Spleen (tissue), 11 donors: ENCODE measurements at regions not wholly inside any gene's neighbourhood (a gene's known extent, or its start where the extent isn't known, plus 50 kb on each side); places are given as distances from the start of the nearest gene placed in this dataset.
A peak's percentile ranks its signal among the peaks of the same experiment; 100 is the strongest.

ENCODE experiments used
- DNase-seq: peaks from one replicate; pipeline ENCODE4 v3.0.0-alpha.2; 2020
- H3K27ac ChIP-seq, 8 donors: fragments of 200-600 bp; sonication (generic) in 7 of 8; 1 replicate in 4 of 8; 2 replicates in 4 of 8; pipeline versions ENCODE4 v1.5.0 to v1.8.0; 2016 to 2021; ENCODE audit warnings: inconsistent platforms in 4 of 8, mild to moderate bottlenecking in 4 of 8, moderate library complexity in 1 of 8
- H3K27me3 ChIP-seq, 7 donors: fragments of 200-600 bp; sonication (generic) in 6 of 7; replicated peaks in 1 of 7; 1 replicate in 4 of 7; 2 replicates in 3 of 7; pipeline versions ENCODE4 v1.5.0 to v1.8.0; 2016 to 2021; ENCODE audit warnings: inconsistent platforms in 3 of 7, mild to moderate bottlenecking in 1 of 7
- H3K36me3 ChIP-seq, 6 donors: fragments of 200-600 bp; sonication (generic) in 5 of 6; 1 replicate in 4 of 6; 2 replicates in 2 of 6; pipeline versions ENCODE4 v1.5.0 to v1.8.0; 2016 to 2021; ENCODE audit warnings: inconsistent platforms in 2 of 6
- H3K4me1 ChIP-seq, 6 donors: fragments of 200-600 bp; sonication (generic) in 5 of 6; 1 replicate in 3 of 6; 2 replicates in 3 of 6; pipeline versions ENCODE4 v1.5.0 to v1.8.0; 2016 to 2021; ENCODE audit warnings: inconsistent platforms in 3 of 6
- H3K4me3 ChIP-seq, 8 donors: fragments of 200-600 bp; sonication (generic) in 7 of 8; 1 replicate in 4 of 8; 2 replicates in 4 of 8; pipeline versions ENCODE4 v1.5.0 to v1.8.0; 2016 to 2021; ENCODE audit warnings: inconsistent platforms in 4 of 8, mild to moderate bottlenecking in 4 of 8, moderate library complexity in 2 of 8
- H3K9me3 ChIP-seq, 8 donors: fragments of 200-600 bp; sonication (generic) in 7 of 8; 1 replicate in 4 of 8; 2 replicates in 4 of 8; pipeline versions ENCODE4 v1.5.0 to v1.8.0; 2016 to 2021; ENCODE audit warnings: inconsistent platforms in 4 of 8
- POLR2A ChIP-seq, 3 donors: fragments of 450-650 bp; IDR thresholded peaks; one replicate each; pipeline ENCODE4 v1.5.1; 2017; ENCODE audit warnings: antibody characterized with exemption in 3 of 3, mild to moderate bottlenecking in 1 of 3
- POLR2AphosphoS5 ChIP-seq, 3 donors: sonication (generic); formaldehyde crosslinking; IDR thresholded peaks; one replicate each; pipeline ENCODE4 v1.5.1; 2017; ENCODE audit warnings: antibody characterized with exemption in 3 of 3
- WGBS, 5 donors: extraction: QIAGEN DNeasy Blood & Tissue Kit in 3 of 5; methylation state at CpG; one replicate each; pipeline versions ENCODE4 v1.1.5 to v1.1.7; 2013 to 2018; 5-methylcytosine and 5-hydroxymethylcytosine counted together
- intact Hi-C: fragments of 100-400 bp; cut with DNase I; formaldehyde crosslinking; loops from one replicate; pipeline ENCODE4 v1.15.0; 2023; ENCODE audit warnings: low total_unique reads
- TF ChIP-seq, protein P1 (sequence below), 11 experiments: fragments of 200-600 bp in 7 of 11; fragments of 450-650 bp in 4 of 11; sonication (generic) in 4 of 11; IDR thresholded peaks in 8 of 11; conservative IDR thresholded peaks in 3 of 11; 1 replicate in 7 of 11; 2 replicates in 4 of 11; pipeline versions ENCODE4 v1.4.0 to v1.8.0; 2016 to 2021; ENCODE audit warnings: antibody characterized with exemption in 11 of 11, inconsistent platforms in 4 of 11, mild to moderate bottlenecking in 1 of 11
- donor health status: healthy with polysubstance abuse.
- donor health status: DM: no; HTN: no; CAD: no; lungs with moderate emphysema.
- donor health status: DM: no; HTN: no; CAD: no.
- donor health status: Bipolar disorder and iron deficiency.
- donor health status: healthy.
- donor health status: DM: no; HTN: no; CAD: no.
- donor health status: DM: yes; HTN: yes; CAD: no.

GRCh38 chr1:177794376-177794991 is 175.4 kb downstream of the SEC16B start:
- intact Hi-C loops = no loop called here
- H3K9me3 ChIP-seq = no peaks in the 10 kb centered on the region

DNA sequence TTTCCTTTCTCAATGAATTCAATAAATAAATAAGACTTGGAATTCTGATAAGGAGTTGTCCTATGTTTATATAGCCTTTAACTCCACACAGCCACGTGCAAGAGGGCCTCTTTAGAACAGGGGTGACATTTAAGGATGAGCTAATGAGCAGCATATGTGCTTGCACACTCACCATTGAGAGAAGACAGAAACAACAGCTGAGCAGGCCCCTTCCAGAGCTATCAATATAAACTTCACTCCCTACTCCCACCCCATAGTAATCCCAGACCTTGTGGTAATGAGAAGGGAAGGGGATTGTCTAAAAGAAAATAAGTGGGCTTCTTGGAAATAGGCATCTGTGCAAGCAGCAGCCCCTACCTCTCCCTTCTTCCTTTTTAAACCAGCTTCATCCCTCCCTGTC is 176.0 kb downstream of the SEC16B start:
- WGBS, 5 donors = 14 to 38% (median 21%) methylated on average over 1 of the region's 1 CpG
- Histone ChIP-seq H3K27ac (no peak overlapping the region), H3K9me3 (no peaks in the 10 kb centered on the region), H3K4me3 (no peak overlapping the region), H3K36me3 (no peaks in the 10 kb centered on the region), H3K4me1 (peaks cover 0 to 4% (median 0%) of the 10 kb centered on the region in 6 donors), H3K27me3 (no peaks in the 10 kb centered on the region)
- intact Hi-C loops = no loop called here
- TF ChIP-seq POLR2A (IDR thresholded peaks at IDR 0.05) = no peak
- no peak for TF ChIP-seq POLR2AphosphoS5 (IDR thresholded peaks at IDR 0.05)
- DNase-seq = no peak

More at GRCh38 chr1:177794376-177794991, 175.4 kb downstream of the SEC16B start:
- H3K27me3 ChIP-seq = no peaks in the 10 kb centered on the region
- 46 to 62% (median 51%) methylated on average over 3 of the region's 3 CpGs for WGBS, 5 donors
- no peak for DNase-seq
- H3K4me1 ChIP-seq = peaks cover 0 to 4% (median 0%) of the 10 kb centered on the region in 6 donors
- H3K4me3 ChIP-seq = no peak overlapping the region
- no peak overlapping the region for H3K27ac ChIP-seq
- no peak for TF ChIP-seq POLR2A (IDR thresholded peaks at IDR 0.05)
- TF ChIP-seq, protein P1, sequence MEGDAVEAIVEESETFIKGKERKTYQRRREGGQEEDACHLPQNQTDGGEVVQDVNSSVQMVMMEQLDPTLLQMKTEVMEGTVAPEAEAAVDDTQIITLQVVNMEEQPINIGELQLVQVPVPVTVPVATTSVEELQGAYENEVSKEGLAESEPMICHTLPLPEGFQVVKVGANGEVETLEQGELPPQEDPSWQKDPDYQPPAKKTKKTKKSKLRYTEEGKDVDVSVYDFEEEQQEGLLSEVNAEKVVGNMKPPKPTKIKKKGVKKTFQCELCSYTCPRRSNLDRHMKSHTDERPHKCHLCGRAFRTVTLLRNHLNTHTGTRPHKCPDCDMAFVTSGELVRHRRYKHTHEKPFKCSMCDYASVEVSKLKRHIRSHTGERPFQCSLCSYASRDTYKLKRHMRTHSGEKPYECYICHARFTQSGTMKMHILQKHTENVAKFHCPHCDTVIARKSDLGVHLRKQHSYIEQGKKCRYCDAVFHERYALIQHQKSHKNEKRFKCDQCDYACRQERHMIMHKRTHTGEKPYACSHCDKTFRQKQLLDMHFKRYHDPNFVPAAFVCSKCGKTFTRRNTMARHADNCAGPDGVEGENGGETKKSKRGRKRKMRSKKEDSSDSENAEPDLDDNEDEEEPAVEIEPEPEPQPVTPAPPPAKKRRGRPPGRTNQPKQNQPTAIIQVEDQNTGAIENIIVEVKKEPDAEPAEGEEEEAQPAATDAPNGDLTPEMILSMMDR (IDR thresholded peaks at IDR 0.05 in 8 of 11, conservative IDR thresholded peaks at IDR 0.05 in 3 of 11) = no peak
- TF ChIP-seq POLR2AphosphoS5 (IDR thresholded peaks at IDR 0.05) = no peak
- no peaks in the 10 kb centered on the region for H3K36me3 ChIP-seq

GRCh38 chr1:177790566-177790965 is 179.3 kb downstream of the SEC16B start:
- H3K4me1 ChIP-seq = peaks cover 0 to 4% (median 0%) of the 10 kb centered on the region in 6 donors
- peak overlapping the region; percentile 23 to 85 (median 67) for H3K27ac ChIP-seq
- peak in 1 of 3 donors; percentile 70 for TF ChIP-seq POLR2AphosphoS5 (IDR thresholded peaks at IDR 0.05)
- no peak for TF ChIP-seq POLR2A (IDR thresholded peaks at IDR 0.05)
- TF ChIP-seq, protein P1 (IDR thresholded peaks at IDR 0.05 in 8 of 11, conservative IDR thresholded peaks at IDR 0.05 in 3 of 11) = no peak
- H3K9me3 ChIP-seq = no peaks in the 10 kb centered on the region
- intact Hi-C loops = no loop called here
- H3K36me3 ChIP-seq = no peaks in the 10 kb centered on the region
- no peak for DNase-seq
- H3K4me3 ChIP-seq = no peak overlapping the region
- H3K27me3 ChIP-seq = no peaks in the 10 kb centered on the region

- Histone ChIP-seq H3K4me1 (peaks cover 0 to 4% (median 0%) of the 10 kb centered on the region in 6 donors), H3K27me3 (no peaks in the 10 kb centered on the region), H3K36me3 (no peaks in the 10 kb centered on the region), H3K27ac (peak overlapping the region; percentile 23 to 85 (median 67)), H3K4me3 (no peak overlapping the region), H3K9me3 (no peaks in the 10 kb centered on the region)
- DNase-seq = no peak
- no peak for TF ChIP-seq POLR2AphosphoS5 (IDR thresholded peaks at IDR 0.05)
- TF ChIP-seq, protein P1 (IDR thresholded peaks at IDR 0.05 in 8 of 11, conservative IDR thresholded peaks at IDR 0.05 in 3 of 11) = no peak
- TF ChIP-seq POLR2A (IDR thresholded peaks at IDR 0.05) = no peak
- intact Hi-C loops = loop anchor here (10.0 kb wide), 1 partner anchor 535 kb away; no protein-coding TSS in a partner anchor
- 68 to 88% (median 81%) methylated on average over 3 of the region's 3 CpGs for WGBS, 5 donors
Measured at GRCh38 chr1:177789956-177790355, 179.9 kb downstream of the SEC16B start.
